ENCODE measurements at regions not wholly inside any gene's neighbourhood (a gene's known extent, or its start where the extent isn't known, plus 50 kb on each side); places are given as distances from the start of the nearest gene placed in this dataset.
"Not testable (repeated sequence)": the region's sequence is repeated elsewhere in the genome, so short reads cannot be mapped to it uniquely, and the experiment has no call there.

DNA sequence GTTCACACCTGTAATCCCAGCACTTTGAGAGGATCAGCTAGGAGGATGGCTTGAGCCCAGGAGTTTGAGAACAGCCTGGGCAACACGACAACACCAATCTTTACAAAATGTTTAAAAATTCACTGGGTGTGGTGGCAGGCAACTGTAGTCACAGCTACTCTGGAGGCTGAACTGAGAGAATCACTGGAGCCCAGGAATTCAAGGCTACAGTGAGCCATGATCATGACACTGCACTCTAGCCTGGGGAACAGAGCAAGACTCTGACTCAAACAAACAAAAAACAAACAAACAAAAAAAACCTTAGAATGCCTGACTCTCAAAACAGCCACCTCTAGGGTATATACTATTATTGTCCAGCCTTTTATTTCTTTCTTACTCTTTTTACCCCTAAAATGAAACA, 56.5 kb upstream of the PAPSS2 start:
- no peak for DNase-seq

DNA sequence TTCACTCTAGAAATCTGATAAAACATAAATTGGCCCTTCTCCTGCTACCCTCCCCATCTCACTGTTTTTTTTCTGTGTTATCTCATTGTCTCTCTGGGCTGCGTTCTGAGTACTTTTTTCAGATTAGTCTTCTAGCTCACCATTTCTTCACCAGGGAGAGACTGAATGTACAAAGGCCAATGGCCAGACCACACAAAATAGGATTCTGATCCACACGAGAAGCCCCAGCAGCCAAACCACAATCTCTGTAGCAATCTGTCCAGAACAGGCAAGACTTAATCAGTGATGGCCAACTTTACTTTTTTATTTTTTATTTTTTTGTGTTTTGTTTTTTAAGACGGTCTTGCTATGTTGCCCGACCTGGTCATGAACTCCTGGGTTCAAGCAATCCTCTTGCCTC, 55.9 kb upstream of the PAPSS2 start:
- peak; percentile 38 for DNase-seq

DNA sequence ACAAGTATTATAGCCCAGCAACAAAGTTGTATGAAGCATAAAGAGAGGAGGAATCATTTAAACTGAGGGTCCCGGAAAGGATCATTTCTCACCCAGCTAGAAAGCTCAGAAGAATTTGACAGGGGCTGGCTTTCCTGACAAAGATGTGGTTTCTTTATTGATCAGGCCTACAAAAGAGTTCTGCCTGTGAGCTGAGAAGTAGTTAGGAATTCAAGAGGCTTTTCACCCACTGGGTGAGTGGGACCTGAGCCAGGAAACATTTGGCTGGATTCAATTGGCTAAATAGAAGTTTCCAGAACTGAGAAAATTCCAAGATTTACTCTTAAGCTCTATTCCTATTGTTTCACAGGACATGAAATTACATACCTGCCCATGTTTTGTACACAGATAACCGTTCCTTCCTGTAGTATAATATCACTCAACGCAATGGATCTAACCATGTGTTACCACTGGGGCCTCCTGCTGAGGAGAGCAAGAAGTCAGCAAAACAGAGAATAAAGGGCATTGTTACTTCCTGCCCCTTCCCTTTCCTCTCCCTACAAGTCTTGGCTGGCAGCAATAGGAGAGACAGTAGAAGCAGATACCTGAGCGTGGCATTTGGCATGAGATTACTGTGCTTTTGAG, 53.9 kb upstream of the PAPSS2 start:
- no peak for DNase-seq

DNA sequence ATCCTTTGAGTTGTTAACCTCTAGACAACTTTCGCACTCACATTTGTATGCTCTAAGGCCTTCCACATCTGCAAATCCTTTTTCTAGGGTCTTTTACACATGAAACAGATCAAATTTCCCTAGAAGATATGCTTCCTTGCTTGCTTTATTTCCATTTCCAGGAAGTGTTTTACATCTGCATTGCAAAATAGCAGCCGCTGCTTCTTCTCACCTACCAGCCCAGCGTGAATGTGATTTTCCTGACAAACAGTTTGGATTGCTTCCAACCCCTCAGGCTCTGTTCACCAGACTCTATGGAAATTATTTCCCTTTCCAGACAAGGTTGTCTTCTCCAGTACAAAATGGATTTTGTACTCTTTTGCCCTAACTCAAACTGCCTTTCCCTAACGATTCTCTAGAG, 50.9 kb upstream of the PAPSS2 start:
- DNase-seq, result no peak

DNA sequence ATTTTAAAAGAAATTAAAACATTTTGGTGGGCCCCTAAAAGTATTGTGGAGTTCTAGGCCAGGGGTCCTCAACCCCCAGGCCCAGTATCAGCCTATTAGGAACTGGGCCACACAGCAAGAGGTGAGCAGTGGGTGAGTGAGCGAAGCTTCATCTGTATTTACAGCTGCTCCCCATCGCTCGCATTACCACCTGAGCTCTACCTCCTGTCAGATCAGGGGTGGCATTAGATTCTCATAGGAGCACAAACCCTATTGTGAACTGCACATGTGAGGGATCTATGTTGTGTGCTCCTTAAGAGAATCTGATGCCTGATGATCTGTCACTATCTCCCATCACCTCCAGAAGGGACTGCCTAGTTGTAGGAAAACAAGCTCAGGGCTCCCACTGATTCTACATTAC, 50.1 kb upstream of the PAPSS2 start:
- DNase-seq, result not testable (repeated sequence)
